Karpas-422 (cell line): ENCODE measurements at regions not wholly inside any gene's neighbourhood (a gene's known extent, or its start where the extent isn't known, plus 50 kb on each side); places are given as distances from the start of the nearest gene placed in this dataset.

Experiments
- DNase-seq: peaks from one replicate; pipeline ENCODE4 v3.0.0-alpha.2; 2015
- H2AFZ ChIP-seq: fragments of 200-600 bp; sonication (generic); 2 replicates; pipeline ENCODE4 v1.6.1; 2014; ENCODE audit warnings: antibody characterized with exemption, low read length, mixed read lengths
- H3K27ac ChIP-seq: fragments of 200-600 bp; sonication (generic); 2 replicates; pipeline ENCODE4 v1.5.1; 2014; ENCODE audit warnings: mild to moderate bottlenecking, low read length, moderate library complexity
- H3K27me3 ChIP-seq: fragments of 200-600 bp; sonication (generic); 2 replicates; pipeline ENCODE4 v1.6.1; 2014; ENCODE audit warnings: low read length, mixed read lengths
- H3K36me3 ChIP-seq: fragments of 200-600 bp; sonication (generic); 2 replicates; pipeline ENCODE4 v1.6.1; 2014; ENCODE audit warnings: low read length, mixed read lengths; ENCODE audit not compliant: insufficient read depth
- H3K4me1 ChIP-seq: fragments of 200-600 bp; sonication (generic); 2 replicates; pipeline ENCODE4 v1.6.1; 2014; ENCODE audit warnings: mild to moderate bottlenecking, low read length, mixed read lengths
- H3K4me2 ChIP-seq: fragments of 200-600 bp; sonication (generic); 2 replicates; pipeline ENCODE4 v1.6.1; 2014; ENCODE audit warnings: low read length, low read depth, mild to moderate bottlenecking; ENCODE audit not compliant: poor library complexity, severe bottlenecking
- H3K4me3 ChIP-seq: fragments of 200-600 bp; sonication (generic); 2 replicates; pipeline ENCODE4 v1.5.1; 2014; ENCODE audit warnings: mild to moderate bottlenecking, antibody characterized with exemption, low read length, mixed read lengths
- H3K79me2 ChIP-seq: fragments of 200-600 bp; sonication (generic); 2 replicates; pipeline ENCODE4 v1.6.1; 2014; ENCODE audit warnings: mild to moderate bottlenecking, low read length, mixed read lengths
- H3K9ac ChIP-seq: fragments of 200-600 bp; sonication (generic); 2 replicates; pipeline ENCODE4 v1.6.0; 2014; ENCODE audit warnings: low read length
- H3K9me2 ChIP-seq: fragments of 200-600 bp; sonication (generic), shearing (Covaris generic); replicated peaks from 2 replicates; pipeline ENCODE4 v1.6.0; 2014; ENCODE audit warnings: mild to moderate bottlenecking, low read length, moderate library complexity; ENCODE audit not compliant: insufficient read depth
- H3K9me3 ChIP-seq: fragments of 300-700, 200-600 bp; sonication (generic); 2 replicates; pipeline ENCODE4 v1.6.1; 2014; ENCODE audit warnings: low read length, mixed read lengths
- H4K20me1 ChIP-seq: fragments of 200-600 bp; sonication (generic); 2 replicates; pipeline ENCODE4 v1.6.1; 2014; ENCODE audit warnings: mild to moderate bottlenecking, antibody characterized with exemption, low read length, low read depth; ENCODE audit not compliant: insufficient read depth

DNA sequence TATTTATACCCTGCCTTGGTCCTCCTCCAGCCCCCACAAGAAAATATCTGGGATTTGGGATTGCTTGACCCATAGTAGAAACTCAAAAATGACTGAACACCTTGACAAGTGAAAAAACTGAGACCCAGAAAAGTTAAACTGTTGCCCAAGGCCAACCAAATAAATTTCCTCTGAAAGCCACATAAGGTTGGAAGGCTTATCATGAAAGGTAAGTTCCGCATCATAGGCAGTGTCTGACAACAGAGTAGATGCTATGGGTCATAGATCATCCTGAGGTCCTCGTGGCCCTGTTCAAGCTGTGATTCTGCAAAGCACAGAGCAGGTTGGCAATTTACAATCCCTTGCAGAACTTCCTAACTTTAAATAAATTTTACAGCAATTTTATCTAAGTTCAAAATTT, 140.8 kb upstream of the TSC22D2 start:
- no peak overlapping the region for H3K27ac ChIP-seq
- peaks cover 12% of the 10 kb centered on the region for H3K4me1 ChIP-seq
- H3K9me2 ChIP-seq, result no peaks in the 10 kb centered on the region
- no peaks in the 10 kb centered on the region for H3K9me3 ChIP-seq
- H2AFZ ChIP-seq, result no peak overlapping the region
- H3K79me2 ChIP-seq, result no peaks in the 10 kb centered on the region
- H3K36me3 ChIP-seq, result no peaks in the 10 kb centered on the region
- H3K27me3 ChIP-seq, result no peaks in the 10 kb centered on the region
- no peaks in the 10 kb centered on the region for H4K20me1 ChIP-seq
- no peak overlapping the region for H3K4me2 ChIP-seq
- DNase-seq, result no peak
- no peak overlapping the region for H3K4me3 ChIP-seq
- no peak overlapping the region for H3K9ac ChIP-seq

- no peak overlapping the region for H2AFZ ChIP-seq
- no peak overlapping the region for H3K27ac ChIP-seq
These were observed 142.8 kb upstream of the TSC22D2 start for GRCh38 chr3:150265305-150265704.

DNA sequence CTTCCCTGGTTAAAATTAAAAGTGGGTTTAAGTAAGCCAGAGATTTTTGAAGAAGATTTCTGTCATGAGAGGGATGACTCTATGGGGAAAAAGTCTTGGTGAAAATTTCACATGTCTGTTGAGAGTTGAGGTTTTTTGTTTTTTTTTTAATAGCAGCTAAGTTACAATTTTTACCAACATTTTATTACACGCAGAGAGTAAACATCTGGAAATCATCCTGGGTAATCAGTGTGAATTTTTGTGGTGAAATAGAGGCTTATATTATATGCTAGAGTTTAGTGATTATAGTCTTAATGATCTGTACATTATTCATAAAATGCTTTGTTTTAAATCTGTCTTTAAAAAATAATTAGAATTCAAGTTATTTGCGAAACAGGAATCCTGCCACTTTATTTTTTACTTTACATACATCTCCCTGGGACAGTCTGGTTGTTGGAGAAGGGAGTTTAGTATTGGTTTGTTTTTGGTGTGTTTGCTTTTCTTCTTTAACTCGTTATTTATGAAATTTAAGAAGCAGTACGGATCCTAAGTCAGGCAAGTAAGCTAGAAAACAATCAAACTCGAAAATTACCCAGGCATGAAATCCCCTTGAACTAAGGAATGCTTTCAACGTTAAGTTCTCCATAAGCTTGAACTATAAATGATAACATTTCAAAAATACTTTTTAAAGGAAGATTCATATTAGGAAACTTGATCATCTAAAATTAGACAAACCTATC, 143.4 kb upstream of the TSC22D2 start:
- Histone ChIP-seq H3K9me2 (no peaks in the 10 kb centered on the region), H3K4me3 (no peak overlapping the region), H3K4me1 (peaks cover 12% of the 10 kb centered on the region), H3K79me2 (no peaks in the 10 kb centered on the region), H3K36me3 (no peaks in the 10 kb centered on the region), H3K27ac (no peak overlapping the region), H2AFZ (no peak overlapping the region), H3K9ac (no peak overlapping the region), H3K4me2 (peak overlapping the region; percentile 52), H3K27me3 (no peaks in the 10 kb centered on the region), H4K20me1 (no peaks in the 10 kb centered on the region), H3K9me3 (no peaks in the 10 kb centered on the region)
- DNase-seq, result no peak

More at GRCh38 chr3:150265305-150265704, 142.8 kb upstream of the TSC22D2 start:
- Histone ChIP-seq H3K4me3 (no peak overlapping the region), H3K4me1 (peaks cover 12% of the 10 kb centered on the region), H3K36me3 (no peaks in the 10 kb centered on the region), H3K79me2 (no peaks in the 10 kb centered on the region), H3K9ac (no peak overlapping the region), H3K4me2 (peak overlapping the region; percentile 52), H4K20me1 (no peaks in the 10 kb centered on the region), H3K9me3 (no peaks in the 10 kb centered on the region), H3K9me2 (no peaks in the 10 kb centered on the region), H3K27me3 (no peaks in the 10 kb centered on the region)
- DNase-seq, result peak; percentile 62

DNA sequence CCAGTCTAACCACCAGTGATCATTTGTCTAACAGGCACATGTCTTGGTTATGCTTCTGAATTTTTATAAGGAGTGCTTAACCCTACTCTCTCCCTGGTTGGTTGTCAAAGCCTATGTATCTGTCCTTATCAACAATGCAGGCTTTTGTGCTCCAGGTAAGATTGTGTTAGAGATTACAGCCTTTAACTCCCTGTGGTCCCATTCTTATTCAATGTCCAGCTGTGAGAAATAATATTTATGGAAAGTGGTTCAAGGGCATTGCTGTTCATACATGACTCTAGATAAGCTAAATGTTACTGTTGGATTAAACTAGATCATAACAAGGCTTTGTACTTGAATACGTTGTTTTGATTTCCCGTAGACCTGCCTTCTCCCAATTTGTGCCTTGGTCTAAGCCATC, 146.1 kb upstream of the TSC22D2 start:
- DNase-seq, result no peak
- Histone ChIP-seq H3K9ac (no peak overlapping the region), H2AFZ (no peak overlapping the region), H4K20me1 (no peaks in the 10 kb centered on the region), H3K36me3 (no peaks in the 10 kb centered on the region), H3K27ac (no peak overlapping the region), H3K9me2 (no peaks in the 10 kb centered on the region), H3K9me3 (no peaks in the 10 kb centered on the region), H3K4me3 (no peak overlapping the region), H3K4me2 (no peak overlapping the region), H3K79me2 (no peaks in the 10 kb centered on the region), H3K4me1 (peaks cover 12% of the 10 kb centered on the region), H3K27me3 (no peaks in the 10 kb centered on the region)

DNA sequence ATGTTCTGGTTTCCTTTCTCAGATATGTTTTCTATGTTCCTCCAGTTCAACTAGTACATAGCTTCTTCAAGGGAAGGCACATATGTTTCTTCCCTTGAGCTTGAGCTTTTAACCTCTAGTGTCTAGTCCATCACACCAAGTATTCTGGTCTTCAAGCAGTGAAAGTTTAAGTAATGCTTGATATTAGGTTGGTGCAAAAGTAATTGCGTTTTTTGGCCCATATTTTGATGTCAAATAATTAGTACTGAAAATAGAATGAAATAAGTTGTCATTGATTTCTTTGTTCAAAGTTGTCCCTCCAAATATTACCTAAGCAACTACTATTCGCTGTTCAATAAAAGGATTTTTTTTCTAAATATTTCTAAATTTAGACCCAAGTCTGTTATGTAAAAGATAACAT, 146.7 kb upstream of the TSC22D2 start:
- Histone ChIP-seq H3K4me3 (no peak overlapping the region), H3K79me2 (no peaks in the 10 kb centered on the region), H2AFZ (no peak overlapping the region), H4K20me1 (no peaks in the 10 kb centered on the region), H3K27ac (no peak overlapping the region), H3K4me1 (peaks cover 12% of the 10 kb centered on the region), H3K4me2 (no peak overlapping the region), H3K9me3 (no peaks in the 10 kb centered on the region), H3K9me2 (no peaks in the 10 kb centered on the region), H3K36me3 (no peaks in the 10 kb centered on the region), H3K27me3 (no peaks in the 10 kb centered on the region), H3K9ac (no peak overlapping the region)
- DNase-seq, result no peak

- Histone ChIP-seq H2AFZ (no peak overlapping the region), H3K27ac (no peak overlapping the region), H3K36me3 (no peaks in the 10 kb centered on the region), H3K9ac (no peak overlapping the region), H3K4me3 (no peak overlapping the region), H3K9me2 (no peaks in the 10 kb centered on the region), H4K20me1 (no peaks in the 10 kb centered on the region), H3K9me3 (no peaks in the 10 kb centered on the region), H3K79me2 (no peaks in the 10 kb centered on the region), H3K4me2 (no peak overlapping the region), H3K4me1 (peaks cover 8% of the 10 kb centered on the region), H3K27me3 (no peaks in the 10 kb centered on the region)
- no peak for DNase-seq
These were observed 147.7 kb upstream of the TSC22D2 start for GRCh38 chr3:150260398-150260710.

DNA sequence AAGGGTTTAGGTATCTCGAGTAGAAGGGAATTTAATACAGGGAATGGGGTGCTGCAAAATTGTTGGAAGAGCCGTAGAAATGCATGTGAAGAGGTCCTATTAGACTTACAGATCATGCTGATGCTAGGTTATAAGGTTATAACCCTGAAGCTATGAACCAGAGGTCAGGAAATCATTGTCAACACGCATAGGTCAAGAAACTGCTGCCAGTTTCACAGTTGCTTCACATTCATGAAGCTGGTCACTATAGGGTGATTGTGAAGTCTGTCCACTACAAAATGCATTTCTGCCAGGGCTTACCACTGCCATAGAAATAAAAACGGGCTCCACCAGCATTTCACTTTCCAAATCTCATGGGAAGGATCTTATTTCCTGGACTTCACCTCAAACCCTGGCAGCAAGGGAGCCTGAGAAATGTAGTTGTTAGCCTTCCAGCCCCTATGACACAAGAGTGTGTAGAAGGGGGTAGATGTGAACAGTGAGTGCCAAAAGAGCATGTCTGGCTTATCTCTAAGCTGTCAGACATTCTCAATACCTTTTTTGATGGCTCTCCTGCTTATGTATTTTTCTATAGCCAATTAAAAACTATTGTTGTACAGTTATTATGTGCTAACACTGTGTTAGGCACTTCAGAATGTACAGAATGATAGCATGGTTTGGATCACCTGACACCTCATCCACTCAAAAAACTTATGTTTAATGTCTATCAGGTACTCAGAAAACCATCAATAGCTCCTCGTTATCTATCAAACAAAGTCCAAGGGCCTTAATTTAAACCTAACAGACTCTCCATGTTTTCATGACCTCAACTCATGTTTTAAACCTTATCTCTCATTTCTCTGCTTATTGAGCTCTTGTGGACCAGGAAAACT, 148.3 kb upstream of the TSC22D2 start:
- H3K27me3 ChIP-seq, result no peaks in the 10 kb centered on the region
- no peaks in the 10 kb centered on the region for H3K9me3 ChIP-seq
- no peak overlapping the region for H3K4me2 ChIP-seq
- H3K9me2 ChIP-seq, result no peaks in the 10 kb centered on the region
- H3K79me2 ChIP-seq, result no peaks in the 10 kb centered on the region
- no peak for DNase-seq
- no peak overlapping the region for H3K4me3 ChIP-seq
- H3K36me3 ChIP-seq, result no peaks in the 10 kb centered on the region
- peaks cover 2% of the 10 kb centered on the region for H3K4me1 ChIP-seq
- no peaks in the 10 kb centered on the region for H4K20me1 ChIP-seq
- H2AFZ ChIP-seq, result no peak overlapping the region
- no peak overlapping the region for H3K27ac ChIP-seq
- no peak overlapping the region for H3K9ac ChIP-seq

DNA sequence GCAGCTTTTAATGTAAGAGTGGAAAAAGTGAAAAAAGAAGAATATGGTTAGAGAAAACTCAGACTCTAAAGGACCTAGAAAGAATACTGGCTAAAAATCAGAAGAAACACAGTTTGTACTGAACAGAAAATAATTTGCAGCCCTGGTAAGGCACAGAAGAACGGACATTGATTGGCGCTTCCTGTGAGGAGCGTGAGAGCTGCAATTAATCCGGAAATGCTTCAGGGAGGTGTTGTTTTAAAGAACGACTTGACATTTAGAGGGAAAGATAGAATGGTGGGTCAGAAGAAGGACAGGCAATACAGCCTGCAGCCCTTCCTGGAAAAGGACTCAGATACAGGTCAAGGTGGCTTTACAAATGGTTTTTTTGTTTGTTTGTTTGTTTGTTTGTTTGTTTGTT, 151.3 kb upstream of the TSC22D2 start:
- H3K79me2 ChIP-seq, result no peaks in the 10 kb centered on the region
- no peak for DNase-seq
- no peak overlapping the region for H3K9ac ChIP-seq
- H3K36me3 ChIP-seq, result no peaks in the 10 kb centered on the region
- peaks cover 4% of the 10 kb centered on the region; the same call in 1 of the 2 replicates for H3K4me1 ChIP-seq
- no peaks in the 10 kb centered on the region for H3K27me3 ChIP-seq
- H3K27ac ChIP-seq, result no peak overlapping the region
- no peak overlapping the region for H2AFZ ChIP-seq
- H3K9me2 ChIP-seq, result no peaks in the 10 kb centered on the region
- H3K4me3 ChIP-seq, result no peak overlapping the region
- no peaks in the 10 kb centered on the region for H3K9me3 ChIP-seq
- no peak overlapping the region for H3K4me2 ChIP-seq
- H4K20me1 ChIP-seq, result no peaks in the 10 kb centered on the region
